IMR-90 (cell line): ENCODE measurements at regions not wholly inside any gene's neighbourhood (a gene's known extent, or its start where the extent isn't known, plus 50 kb on each side); places are given as distances from the start of the nearest gene placed in this dataset.

Experiments
- ATAC-seq: fragments of 200-7000 bp; cut with Tn5 transposase; 2 replicates; pipeline ENCODE4 v1.9.1; 2020; ENCODE audit warnings: low read depth, mild to moderate bottlenecking, moderate library complexity
- BruUV-seq: library from RNA; stranded (reverse); fragments of 400-500 nt; replicated peaks from 2 replicates; lab custom pipeline; 2021; lab: Mats Ljungman, UMichigan
- CTCF ChIA-PET: fragments of 300-600 bp; formaldehyde crosslinking; extraction: SDS; loops from one replicate; lab custom pipeline; 2021; ENCODE audit warnings: antibody characterized with exemption; lab: Yijun Ruan, JAX
- POLR2A ChIA-PET: fragments of 300-600 bp; sonication (Branson Sonifier 250); formaldehyde crosslinking; loops from one replicate; lab custom pipeline; 2022; ENCODE audit warnings: antibody characterized with exemption; ENCODE audit not compliant: unreplicated experiment; lab: Charles Lee
- DNase-seq: peaks from one replicate; pipeline ENCODE4 v3.0.0; 2013
- H2AFZ ChIP-seq: replicated peaks from 2 replicates; pipeline ENCODE3; 2013; ENCODE audit warnings: low read length, mild to moderate bottlenecking; ENCODE audit not compliant: poor library complexity
- H2AK5ac ChIP-seq: 2 replicates; pipeline ENCODE4 v1.6.1; 2013; ENCODE audit warnings: low read depth, low read length, inconsistent platforms
- H2AK9ac ChIP-seq: replicated peaks from 2 replicates; pipeline ENCODE3; 2013; ENCODE audit warnings: mild to moderate bottlenecking, low read depth, low read length, moderate library complexity; ENCODE audit not compliant: poor library complexity
- H2BK120ac ChIP-seq: 2 replicates; pipeline ENCODE4 v1.6.1; 2013; ENCODE audit warnings: low read depth, low read length, inconsistent platforms
- H2BK15ac ChIP-seq: 3 replicates; pipeline ENCODE4 v1.6.1; 2013; ENCODE audit warnings: low read depth, low read length, inconsistent platforms
- H2BK20ac ChIP-seq: 2 replicates; pipeline ENCODE4 v1.6.1; 2013; ENCODE audit warnings: low read depth, mild to moderate bottlenecking, inconsistent platforms, low read length, moderate library complexity
- H2BK5ac ChIP-seq: 2 replicates; pipeline ENCODE4 v1.6.1; 2013; ENCODE audit warnings: mild to moderate bottlenecking, low read depth, low read length, inconsistent platforms; ENCODE audit not compliant: poor library complexity, severe bottlenecking
- H3K14ac ChIP-seq: replicated peaks from 2 replicates; pipeline ENCODE4 v1.6.1; 2013; ENCODE audit warnings: low read depth, low read length, inconsistent platforms
- H3K18ac ChIP-seq: 2 replicates; pipeline ENCODE4 v1.6.1; 2013; ENCODE audit warnings: low read depth, low read length, control low read depth
- H3K23ac ChIP-seq: 2 replicates; pipeline ENCODE4 v1.6.1; 2013; ENCODE audit warnings: low read depth, low read length, inconsistent platforms
- H3K27ac ChIP-seq: 2 replicates; pipeline ENCODE4 v1.5.1; 2013; ENCODE audit warnings: mild to moderate bottlenecking, control low read depth, low read length; ENCODE audit not compliant: insufficient read depth
- H3K27me3 ChIP-seq: 2 replicates; pipeline ENCODE4 v1.6.1; 2013; ENCODE audit warnings: low read length; ENCODE audit not compliant: control insufficient read depth, insufficient read depth
- H3K36me3 ChIP-seq: 2 replicates; pipeline ENCODE4 v1.6.1; 2013; ENCODE audit warnings: low read length, mixed read lengths; ENCODE audit not compliant: control insufficient read depth, insufficient read depth
- H3K4ac ChIP-seq: 2 replicates; pipeline ENCODE4 v1.6.1; 2013; ENCODE audit warnings: low read depth, low read length, inconsistent platforms
- H3K4me1 ChIP-seq: 2 replicates; pipeline ENCODE4 v1.6.1; 2013; ENCODE audit warnings: low read length, mixed read lengths; ENCODE audit not compliant: control insufficient read depth, insufficient read depth
- H3K4me2 ChIP-seq: 2 replicates; pipeline ENCODE4 v1.6.1; 2013; ENCODE audit warnings: low read depth, mild to moderate bottlenecking, control low read depth, low read length, moderate library complexity
- H3K4me3 ChIP-seq: 2 replicates; pipeline ENCODE4 v1.5.1; 2013; ENCODE audit warnings: low read depth, mild to moderate bottlenecking, control low read depth, low read length, moderate library complexity; ENCODE audit not compliant: insufficient read depth
- H3K56ac ChIP-seq: 2 replicates; pipeline ENCODE4 v1.6.1; 2013; ENCODE audit warnings: low read length, inconsistent platforms; ENCODE audit not compliant: insufficient read depth; ENCODE audit errors: extremely low read depth
- H3K79me1 ChIP-seq, 2 experiments: 2 replicates each; pipeline ENCODE4 v1.6.1; 2013; ENCODE audit warnings: low read length in 2 of 2, inconsistent platforms in 1 of 2, low read depth in 1 of 2
- H3K9ac ChIP-seq: 2 replicates; pipeline ENCODE4 v1.6.1; 2013; ENCODE audit warnings: low read depth, low read length, control low read depth
- H3K9me1 ChIP-seq: 2 replicates; pipeline ENCODE4 v1.6.1; 2013; ENCODE audit warnings: low read length, inconsistent platforms; ENCODE audit not compliant: insufficient read depth
- H3K9me3 ChIP-seq: 2 replicates; pipeline ENCODE4 v1.6.1; 2013; ENCODE audit warnings: low read length; ENCODE audit not compliant: control insufficient read depth, insufficient read depth
- H4K20me1 ChIP-seq: 2 replicates; pipeline ENCODE4 v1.6.1; 2013; ENCODE audit warnings: low read length, inconsistent platforms; ENCODE audit not compliant: insufficient read depth
- H4K5ac ChIP-seq: 2 replicates; pipeline ENCODE4 v1.6.1; 2013; ENCODE audit warnings: mild to moderate bottlenecking, low read depth, low read length, control low read depth
- H4K8ac ChIP-seq, 2 experiments: 2 replicates each; pipeline ENCODE4 v1.6.1; 2013; ENCODE audit warnings: low read depth in 2 of 2, low read length in 2 of 2, control low read depth in 1 of 2, inconsistent platforms in 1 of 2
- H4K91ac ChIP-seq: 2 replicates; pipeline ENCODE4 v1.6.1; 2013; ENCODE audit warnings: low read depth, low read length, inconsistent platforms; ENCODE audit not compliant: insufficient read depth
- BHLHE40 ChIP-seq: fragments of 150-350 bp; IDR thresholded peaks from 2 replicates; pipeline ENCODE4 v1.6.1; 2016; ENCODE audit warnings: mild to moderate bottlenecking, low read depth, low read length
- CEBPB ChIP-seq: IDR thresholded peaks from 2 replicates; pipeline ENCODE4 v1.6.1; 2012; ENCODE audit warnings: low read depth, low read length, improper control_type of control experiment
- CHD1 ChIP-seq: IDR thresholded peaks from 2 replicates; pipeline ENCODE4 v1.6.1; 2012; ENCODE audit warnings: low read depth, low read length, improper control_type of control experiment
- FOS ChIP-seq: fragments of 150-350 bp; IDR thresholded peaks from 2 replicates; pipeline ENCODE4 v1.6.1; 2016; ENCODE audit warnings: low read depth, low read length
- MAFK ChIP-seq: IDR thresholded peaks from 2 replicates; pipeline ENCODE4 v1.6.1; 2012; ENCODE audit warnings: low read depth, low read length, improper control_type of control experiment
- MAZ ChIP-seq: IDR thresholded peaks from 2 replicates; pipeline ENCODE4 v1.6.1; 2012; ENCODE audit warnings: low read depth, mild to moderate bottlenecking, low read length, improper control_type of control experiment, moderate library complexity, borderline replicate concordance
- MXI1 ChIP-seq: IDR thresholded peaks from 2 replicates; pipeline ENCODE4 v1.6.1; 2012; ENCODE audit warnings: low read depth, mild to moderate bottlenecking, low read length, moderate library complexity, borderline replicate concordance
- NFE2L2 ChIP-seq: fragments of 150-350 bp; IDR thresholded peaks from 2 replicates; pipeline ENCODE4 v1.6.1; 2016; ENCODE audit warnings: low read depth, mild to moderate bottlenecking, low read length
- POLR2A ChIP-seq: IDR thresholded peaks from 2 replicates; pipeline ENCODE4 v1.6.1; 2012; ENCODE audit warnings: mild to moderate bottlenecking, low read depth, low read length
- RCOR1 ChIP-seq: IDR thresholded peaks from 2 replicates; pipeline ENCODE4 v1.6.1; 2012; ENCODE audit warnings: mild to moderate bottlenecking, low read length, improper control_type of control experiment; ENCODE audit not compliant: insufficient replicate concordance
- RFX5 ChIP-seq: IDR thresholded peaks from 2 replicates; pipeline ENCODE4 v1.8.0; 2012; ENCODE audit warnings: low read depth, mild to moderate bottlenecking, low read length, moderate library complexity
- SMC3 ChIP-seq: fragments of 150-350 bp; IDR thresholded peaks from 2 replicates; pipeline ENCODE4 v1.6.1; 2016; ENCODE audit warnings: low read depth, mild to moderate bottlenecking, antibody characterized with exemption, low read length, moderate library complexity
- WGBS, 2 experiments: methylation state at CpG; one replicate each; pipeline versions ENCODE4 v1.1.5 to v1.1.7; 2013; ENCODE audit warnings: missing lambda C conversion rate in 2 of 2; ENCODE audit not compliant: insufficient read length in 1 of 2; ENCODE audit errors: extremely low coverage in 2 of 2; 5-methylcytosine and 5-hydroxymethylcytosine counted together
- dilution Hi-C: fragments of 300-500 bp; cut with HindIII; formaldehyde crosslinking; loops from one replicate; pipeline ENCODE4 v1.14.3; 2018; ENCODE audit warnings: low sequenced_read_pairs; ENCODE audit not compliant: unreplicated experiment
- in situ Hi-C: fragments of 300-500 bp; cut with MboI; formaldehyde crosslinking; loops from 3 replicates; pipeline ENCODE4 v1.14.3; 2019; ENCODE audit warnings: low sequenced_read_pairs, inconsistent platforms, mixed read lengths
- intact Hi-C: fragments of 100-400 bp; cut with micrococcal nuclease; formaldehyde crosslinking; loops from 2 replicates; pipeline ENCODE4 v1.10.0; 2022
- TF ChIP-seq, protein P1 (sequence below): conservative IDR thresholded peaks from 2 replicates; pipeline ENCODE4 v1.5.1; 2012; ENCODE audit warnings: mild to moderate bottlenecking, low read depth, low read length, improper control_type of control experiment
- TF ChIP-seq, protein P2 (sequence below): fragments of 150-350 bp; IDR thresholded peaks from 2 replicates; pipeline ENCODE4 v1.6.1; 2017; ENCODE audit warnings: mild to moderate bottlenecking, antibody characterized with exemption, low read length, low read depth
- TF ChIP-seq, protein P3 (sequence below): fragments of 150-350 bp; IDR thresholded peaks from 2 replicates; pipeline ENCODE4 v1.6.1; 2016; ENCODE audit warnings: low read depth, mild to moderate bottlenecking, low read length, moderate library complexity, borderline replicate concordance

DNA sequence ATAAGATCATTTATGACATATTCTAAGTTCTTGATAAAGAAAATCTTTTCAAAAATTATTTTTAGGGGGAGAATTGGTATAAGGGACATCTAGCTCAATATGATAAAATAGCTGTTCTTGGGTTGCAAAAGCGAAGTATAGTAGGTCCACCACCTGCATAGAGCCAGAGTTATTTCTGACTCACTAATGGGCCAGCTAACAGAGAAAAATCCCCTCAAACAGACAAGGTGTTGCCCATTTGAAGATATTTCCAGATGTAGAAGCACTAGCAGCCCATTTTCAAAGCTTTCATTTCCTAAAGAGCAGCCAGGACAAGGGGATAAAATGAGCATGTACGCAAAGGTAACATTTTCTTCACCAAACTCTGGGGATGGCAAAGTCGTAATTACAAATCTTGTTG lies 165.7 kb upstream of the FN1 start:
- Histone ChIP-seq H3K23ac (peak overlapping the region; percentile 23; the same call in 1 of the 2 replicates), H3K14ac (peak overlapping the region; percentile 67), H3K27me3 (no peaks in the 10 kb centered on the region), H3K9me3 (no peaks in the 10 kb centered on the region), H4K5ac (no peak overlapping the region; the same call in 1 of the 2 replicates), H3K56ac (no peak overlapping the region), H2AK9ac (no peak overlapping the region), H3K4me1 (peaks cover 2% of the 10 kb centered on the region), H4K91ac (no peak overlapping the region), H3K4me2 (no peak overlapping the region), H3K36me3 (no peaks in the 10 kb centered on the region), H4K8ac (peak overlapping the region in 1 of 2 experiments; percentile 41; a peak in 1 of 4 replicates), H3K18ac (peak overlapping the region; percentile 33; the same call in 1 of the 2 replicates), H3K9ac (no peak overlapping the region), H2BK15ac (0 out of 3 replicates have a peak overlapping the region, but pooled peaks have one; percentile 26), H3K4me3 (no peak overlapping the region), H2AFZ (no peak overlapping the region), H3K79me1 (no peaks in the 10 kb centered on the region), H2BK20ac (peak overlapping the region; percentile 38; the same call in 1 of the 2 replicates), H2BK120ac (peak overlapping the region; percentile 23; the same call in 1 of the 2 replicates), H3K9me1 (no peaks in the 10 kb centered on the region), H2BK5ac (no peak overlapping the region), H3K4ac (peak overlapping the region; percentile 22; the same call in 1 of the 2 replicates), H3K27ac (peak overlapping the region; percentile 24; the same call in 1 of the 2 replicates), H2AK5ac (0 out of 2 replicates have a peak overlapping the region, but pooled peaks have one; percentile 51), H4K20me1 (no peaks in the 10 kb centered on the region)
- TF ChIP-seq RFX5 (no peak), CEBPB (no peak), BHLHE40 (no peak), RCOR1 (no peak), MXI1 (no peak), MAZ (no peak), FOS (no peak), POLR2A (no peak), MAFK (no peak), NFE2L2 (no peak), CHD1 (no peak), SMC3 (no peak)
- TF ChIP-seq, protein P1, sequence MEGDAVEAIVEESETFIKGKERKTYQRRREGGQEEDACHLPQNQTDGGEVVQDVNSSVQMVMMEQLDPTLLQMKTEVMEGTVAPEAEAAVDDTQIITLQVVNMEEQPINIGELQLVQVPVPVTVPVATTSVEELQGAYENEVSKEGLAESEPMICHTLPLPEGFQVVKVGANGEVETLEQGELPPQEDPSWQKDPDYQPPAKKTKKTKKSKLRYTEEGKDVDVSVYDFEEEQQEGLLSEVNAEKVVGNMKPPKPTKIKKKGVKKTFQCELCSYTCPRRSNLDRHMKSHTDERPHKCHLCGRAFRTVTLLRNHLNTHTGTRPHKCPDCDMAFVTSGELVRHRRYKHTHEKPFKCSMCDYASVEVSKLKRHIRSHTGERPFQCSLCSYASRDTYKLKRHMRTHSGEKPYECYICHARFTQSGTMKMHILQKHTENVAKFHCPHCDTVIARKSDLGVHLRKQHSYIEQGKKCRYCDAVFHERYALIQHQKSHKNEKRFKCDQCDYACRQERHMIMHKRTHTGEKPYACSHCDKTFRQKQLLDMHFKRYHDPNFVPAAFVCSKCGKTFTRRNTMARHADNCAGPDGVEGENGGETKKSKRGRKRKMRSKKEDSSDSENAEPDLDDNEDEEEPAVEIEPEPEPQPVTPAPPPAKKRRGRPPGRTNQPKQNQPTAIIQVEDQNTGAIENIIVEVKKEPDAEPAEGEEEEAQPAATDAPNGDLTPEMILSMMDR = no peak
- TF ChIP-seq, protein P2, sequence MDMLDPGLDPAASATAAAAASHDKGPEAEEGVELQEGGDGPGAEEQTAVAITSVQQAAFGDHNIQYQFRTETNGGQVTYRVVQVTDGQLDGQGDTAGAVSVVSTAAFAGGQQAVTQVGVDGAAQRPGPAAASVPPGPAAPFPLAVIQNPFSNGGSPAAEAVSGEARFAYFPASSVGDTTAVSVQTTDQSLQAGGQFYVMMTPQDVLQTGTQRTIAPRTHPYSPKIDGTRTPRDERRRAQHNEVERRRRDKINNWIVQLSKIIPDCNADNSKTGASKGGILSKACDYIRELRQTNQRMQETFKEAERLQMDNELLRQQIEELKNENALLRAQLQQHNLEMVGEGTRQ = no peak
- TF ChIP-seq, protein P3, sequence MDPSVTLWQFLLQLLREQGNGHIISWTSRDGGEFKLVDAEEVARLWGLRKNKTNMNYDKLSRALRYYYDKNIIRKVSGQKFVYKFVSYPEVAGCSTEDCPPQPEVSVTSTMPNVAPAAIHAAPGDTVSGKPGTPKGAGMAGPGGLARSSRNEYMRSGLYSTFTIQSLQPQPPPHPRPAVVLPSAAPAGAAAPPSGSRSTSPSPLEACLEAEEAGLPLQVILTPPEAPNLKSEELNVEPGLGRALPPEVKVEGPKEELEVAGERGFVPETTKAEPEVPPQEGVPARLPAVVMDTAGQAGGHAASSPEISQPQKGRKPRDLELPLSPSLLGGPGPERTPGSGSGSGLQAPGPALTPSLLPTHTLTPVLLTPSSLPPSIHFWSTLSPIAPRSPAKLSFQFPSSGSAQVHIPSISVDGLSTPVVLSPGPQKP = no peak
- no CpG with 5 or more reads among the region's 3 CpGs for WGBS, 2 experiments
- dilution Hi-C loops (no loop called here), intact Hi-C loops (no loop called here), in situ Hi-C loops (no loop called here)
- DNase-seq (no peak), ATAC-seq (no peak)
- CTCF ChIA-PET = interaction anchor here (0.6 kb wide), 1 partner anchor 21 kb away, joined by 5 read pairs; no protein-coding TSS in a partner anchor
- no TSS peak for BruUV-seq
- POLR2A ChIA-PET = no interaction called here
